Parathyroid adenoma (tissue), 2 donors: ENCODE measurements at regions not wholly inside any gene's neighbourhood (a gene's known extent, or its start where the extent isn't known, plus 50 kb on each side); places are given as distances from the start of the nearest gene placed in this dataset.
A peak's percentile ranks its signal among the peaks of the same experiment; 100 is the strongest.

Experiments
- H2AFZ ChIP-seq: fragments of 300-600 bp; sonication (generic); one replicate; pipeline ENCODE4 v1.7.0; 2017; ENCODE audit warnings: antibody characterized with exemption, mild to moderate bottlenecking
- H3K27ac ChIP-seq: fragments of 300-600 bp; sonication (generic); one replicate; pipeline ENCODE4 v1.7.0; 2017
- H3K27me3 ChIP-seq: fragments of 300-600 bp; sonication (generic); one replicate; pipeline ENCODE4 v1.7.0; 2017; ENCODE audit warnings: low read length; ENCODE audit not compliant: control insufficient read depth, insufficient read depth
- H3K36me3 ChIP-seq: fragments of 300-600 bp; sonication (generic); one replicate; pipeline ENCODE4 v1.7.0; 2017; ENCODE audit warnings: low read length; ENCODE audit not compliant: control insufficient read depth, insufficient read depth
- H3K4me1 ChIP-seq: fragments of 300-600 bp; sonication (generic); one replicate; pipeline ENCODE4 v1.7.0; 2017; ENCODE audit warnings: control low read depth
- H3K4me2 ChIP-seq: fragments of 300-600 bp; sonication (generic); one replicate; pipeline ENCODE4 v1.7.0; 2017; ENCODE audit warnings: low read length
- H3K4me3 ChIP-seq: fragments of 300-600 bp; sonication (generic); one replicate; pipeline ENCODE4 v1.7.0; 2017; ENCODE audit warnings: low read depth, low read length
- H3K79me2 ChIP-seq: fragments of 300-600 bp; sonication (generic); one replicate; pipeline ENCODE4 v1.7.0; 2017; ENCODE audit warnings: control low read depth
- H3K9ac ChIP-seq: fragments of 300-600 bp; sonication (generic); one replicate; pipeline ENCODE4 v1.7.0; 2017; ENCODE audit warnings: mild to moderate bottlenecking
- H3K9me3 ChIP-seq: fragments of 300-600 bp; sonication (generic); one replicate; pipeline ENCODE4 v1.7.0; 2017; ENCODE audit warnings: low read length; ENCODE audit not compliant: control insufficient read depth
- TF ChIP-seq, protein P1 (sequence below): fragments of 300-600 bp; sonication (generic); IDR thresholded peaks from one replicate; pipeline ENCODE4 v1.7.0; 2017; ENCODE audit warnings: antibody characterized with exemption, mild to moderate bottlenecking
- donor health status: primary hyperparathyroidism.

GRCh38 chr10:77715536-77715935 is 77.9 kb upstream of the KCNMA1 start:
- Histone ChIP-seq H3K9me3 (no peaks in the 10 kb centered on the region), H3K4me3 (no peak overlapping the region), H3K36me3 (no peaks in the 10 kb centered on the region), H3K4me2 (no peak overlapping the region), H3K27me3 (no peaks in the 10 kb centered on the region), H3K79me2 (no peaks in the 10 kb centered on the region), H3K4me1 (peaks cover 13% of the 10 kb centered on the region), H3K27ac (no peak overlapping the region), H3K9ac (no peak overlapping the region), H2AFZ (no peak overlapping the region)
- TF ChIP-seq, protein P1, sequence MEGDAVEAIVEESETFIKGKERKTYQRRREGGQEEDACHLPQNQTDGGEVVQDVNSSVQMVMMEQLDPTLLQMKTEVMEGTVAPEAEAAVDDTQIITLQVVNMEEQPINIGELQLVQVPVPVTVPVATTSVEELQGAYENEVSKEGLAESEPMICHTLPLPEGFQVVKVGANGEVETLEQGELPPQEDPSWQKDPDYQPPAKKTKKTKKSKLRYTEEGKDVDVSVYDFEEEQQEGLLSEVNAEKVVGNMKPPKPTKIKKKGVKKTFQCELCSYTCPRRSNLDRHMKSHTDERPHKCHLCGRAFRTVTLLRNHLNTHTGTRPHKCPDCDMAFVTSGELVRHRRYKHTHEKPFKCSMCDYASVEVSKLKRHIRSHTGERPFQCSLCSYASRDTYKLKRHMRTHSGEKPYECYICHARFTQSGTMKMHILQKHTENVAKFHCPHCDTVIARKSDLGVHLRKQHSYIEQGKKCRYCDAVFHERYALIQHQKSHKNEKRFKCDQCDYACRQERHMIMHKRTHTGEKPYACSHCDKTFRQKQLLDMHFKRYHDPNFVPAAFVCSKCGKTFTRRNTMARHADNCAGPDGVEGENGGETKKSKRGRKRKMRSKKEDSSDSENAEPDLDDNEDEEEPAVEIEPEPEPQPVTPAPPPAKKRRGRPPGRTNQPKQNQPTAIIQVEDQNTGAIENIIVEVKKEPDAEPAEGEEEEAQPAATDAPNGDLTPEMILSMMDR = no peak

DNA sequence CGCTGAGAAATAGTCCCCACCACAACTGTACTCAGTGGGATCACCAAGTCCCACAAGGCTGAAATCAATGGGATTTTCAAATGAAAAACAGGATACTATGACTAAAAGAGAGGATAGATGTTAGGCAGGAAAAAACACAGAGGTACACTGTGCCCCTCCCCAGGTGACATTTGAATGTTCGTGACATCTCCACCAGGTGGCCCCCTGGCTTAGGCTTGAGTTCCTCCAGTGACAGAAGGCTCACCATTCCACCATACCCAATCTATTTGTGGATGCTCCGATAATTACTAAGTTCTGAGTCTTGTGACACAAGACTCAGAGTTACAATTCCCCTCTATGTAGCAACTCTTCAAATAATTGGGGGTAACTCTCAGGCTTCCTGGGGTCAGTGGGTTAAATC is 77.5 kb upstream of the KCNMA1 start:
- Histone ChIP-seq H3K9ac (no peak overlapping the region), H3K27ac (no peak overlapping the region), H2AFZ (no peak overlapping the region), H3K79me2 (no peaks in the 10 kb centered on the region), H3K36me3 (no peaks in the 10 kb centered on the region), H3K4me2 (no peak overlapping the region), H3K4me3 (no peak overlapping the region), H3K27me3 (no peaks in the 10 kb centered on the region), H3K9me3 (no peaks in the 10 kb centered on the region), H3K4me1 (peaks cover 13% of the 10 kb centered on the region)
- TF ChIP-seq, protein P1 = peak; percentile 22

DNA sequence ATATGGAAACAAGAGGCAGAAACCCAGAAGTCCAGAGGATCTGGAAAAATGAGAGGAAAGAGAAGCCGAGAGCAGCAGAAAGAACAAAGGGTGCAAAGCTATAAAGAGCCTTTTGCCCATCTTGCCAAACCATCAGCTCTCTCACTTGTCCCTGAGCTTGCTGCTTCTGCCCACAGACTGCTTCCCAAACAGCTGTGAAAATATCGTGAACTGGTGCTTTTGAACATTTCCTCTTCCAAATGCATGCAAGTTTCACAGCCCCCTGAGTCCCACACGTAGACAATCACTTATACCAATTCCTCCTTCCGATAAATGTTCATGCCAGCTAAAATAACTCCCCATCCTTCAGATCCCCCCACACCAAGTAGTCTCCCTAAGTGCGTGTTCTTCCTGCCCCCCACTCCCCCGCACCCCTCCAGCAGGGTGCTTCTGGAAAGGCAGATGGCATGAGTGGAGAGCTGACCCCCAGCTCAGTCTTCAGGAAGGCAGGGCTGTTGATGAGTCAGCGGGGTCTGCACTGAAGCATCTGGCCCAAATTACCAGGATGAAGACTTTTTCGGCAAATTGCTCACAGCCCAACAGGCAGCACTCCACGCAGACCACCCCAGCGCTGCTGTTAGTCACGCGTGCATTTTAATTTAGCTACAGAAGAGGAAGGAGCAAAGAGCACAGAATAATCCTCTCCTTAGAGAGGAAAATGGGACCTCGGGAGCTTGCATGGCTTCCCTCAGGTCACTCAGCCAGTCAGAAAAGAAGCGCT is 76.1 kb upstream of the KCNMA1 start:
- Histone ChIP-seq H3K9me3 (no peaks in the 10 kb centered on the region), H3K9ac (no peak overlapping the region), H3K36me3 (no peaks in the 10 kb centered on the region), H3K27me3 (no peaks in the 10 kb centered on the region), H3K79me2 (no peaks in the 10 kb centered on the region), H3K4me2 (no peak overlapping the region), H3K4me3 (no peak overlapping the region), H3K4me1 (peaks cover 9% of the 10 kb centered on the region), H2AFZ (no peak overlapping the region), H3K27ac (no peak overlapping the region)
- TF ChIP-seq, protein P1 = no peak

GRCh38 chr10:77712207-77712606 is 74.6 kb upstream of the KCNMA1 start:
- Histone ChIP-seq H2AFZ (no peak overlapping the region), H3K9ac (no peak overlapping the region), H3K36me3 (no peaks in the 10 kb centered on the region), H3K4me3 (no peak overlapping the region), H3K27me3 (no peaks in the 10 kb centered on the region), H3K4me1 (peaks cover 6% of the 10 kb centered on the region), H3K27ac (no peak overlapping the region), H3K9me3 (no peaks in the 10 kb centered on the region), H3K79me2 (no peaks in the 10 kb centered on the region), H3K4me2 (no peak overlapping the region)
- TF ChIP-seq, protein P1 = no peak

DNA sequence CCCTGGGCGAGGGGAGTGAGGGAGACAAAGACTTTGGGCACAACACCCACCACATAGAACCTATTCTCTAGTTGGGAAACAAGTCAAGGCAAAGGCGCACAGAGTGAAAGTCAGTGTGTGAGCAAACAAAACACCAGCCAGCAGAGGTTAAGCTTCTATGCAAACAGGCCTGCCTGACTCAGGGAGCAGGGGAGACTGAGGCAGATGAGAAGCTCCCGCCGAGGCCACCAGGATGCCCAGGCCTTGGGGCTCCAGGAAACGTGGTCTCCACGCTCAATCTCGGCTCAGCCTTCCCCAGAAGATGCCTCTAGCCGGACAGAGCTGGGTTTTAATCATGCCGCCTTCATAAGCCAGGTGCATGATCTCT is 74.1 kb upstream of the KCNMA1 start:
- Histone ChIP-seq H3K36me3 (no peaks in the 10 kb centered on the region), H3K79me2 (no peaks in the 10 kb centered on the region), H3K9ac (no peak overlapping the region), H3K4me2 (peak overlapping the region; percentile 81), H3K4me1 (peaks cover 2% of the 10 kb centered on the region), H3K27ac (no peak overlapping the region), H3K27me3 (no peaks in the 10 kb centered on the region), H3K4me3 (no peak overlapping the region), H3K9me3 (no peaks in the 10 kb centered on the region), H2AFZ (peak overlapping the region; percentile 96)
- TF ChIP-seq, protein P1 = no peak
